H1 (cell line): ENCODE measurements at regions not wholly inside any gene's neighbourhood (a gene's known extent, or its start where the extent isn't known, plus 50 kb on each side); places are given as distances from the start of the nearest gene placed in this dataset.

Source experiments
- CTCF ChIP-seq, 3 experiments: IDR thresholded peaks; 1 replicate in 2 of 3; 2 replicates in 1 of 3; pipeline versions ENCODE4 v1.5.1 to v1.6.1; 2011; ENCODE audit warnings: low read length in 3 of 3, mild to moderate bottlenecking in 3 of 3, inconsistent platforms in 2 of 3, low read depth in 1 of 3, moderate library complexity in 1 of 3; ENCODE audit not compliant: insufficient read depth in 1 of 3; ENCODE audit errors: control extremely low read depth in 1 of 3
- NRF1 ChIP-seq: IDR thresholded peaks from 2 replicates; pipeline ENCODE4 v1.6.1; 2011; ENCODE audit warnings: mild to moderate bottlenecking, low read depth, low read length, improper control_type of control experiment
- SP1 ChIP-seq: IDR thresholded peaks from 2 replicates; pipeline ENCODE4 v1.6.1; 2011; ENCODE audit warnings: low read depth, low read length
- ZNF274 ChIP-seq: IDR thresholded peaks from 2 replicates; pipeline ENCODE4 v1.7.0; 2012; ENCODE audit warnings: low read length, borderline replicate concordance; ENCODE audit errors: extremely low read depth

DNA sequence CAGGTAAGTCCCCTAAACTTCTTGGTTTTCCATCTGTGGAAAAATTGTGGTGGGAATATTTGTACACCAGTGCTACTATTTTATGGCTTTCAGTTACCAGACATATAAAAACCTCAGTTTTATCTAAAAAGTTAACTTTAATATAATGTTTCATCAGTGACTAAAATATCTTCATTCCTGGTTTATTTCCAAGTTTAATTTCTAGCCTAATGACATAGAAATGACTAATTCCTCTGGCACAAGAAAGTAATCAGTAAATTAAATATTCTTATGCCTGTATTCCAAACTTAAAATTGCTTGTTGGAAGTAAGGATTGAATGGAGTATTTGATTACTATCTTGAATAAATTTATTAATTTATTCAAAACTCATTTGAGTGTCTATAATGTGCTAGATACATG is 757.0 kb downstream of the CDH11 start:
- TF ChIP-seq CTCF (IDR thresholded peaks at IDR 0.05; ENCODE audit: control extremely low read depth in 1 of 3, insufficient read depth in 1 of 3, low read depth in 1 of 3, low read length in 3 of 3) = no peak
- TF ChIP-seq ZNF274 = no peak
- TF ChIP-seq NRF1 = no peak
- no peak for TF ChIP-seq SP1
